OCI-LY7 (cell line): ENCODE measurements at regions not wholly inside any gene's neighbourhood (a gene's known extent, or its start where the extent isn't known, plus 50 kb on each side); places are given as distances from the start of the nearest gene placed in this dataset.

Experiments
- BruUV-seq: library from RNA; stranded (reverse); fragments of 400-500 nt; replicated peaks from 2 replicates; lab custom pipeline; 2021; lab: Mats Ljungman, UMichigan
- CTCF ChIA-PET: fragments of 300-600 bp; sonication (Branson Sonifier 250); formaldehyde crosslinking; loops from one replicate; lab custom pipeline; 2022; ENCODE audit warnings: antibody characterized with exemption; ENCODE audit not compliant: unreplicated experiment; lab: Charles Lee
- POLR2A ChIA-PET: fragments of 300-600 bp; sonication (Branson Sonifier 250); formaldehyde crosslinking; loops from one replicate; lab custom pipeline; 2022; ENCODE audit warnings: antibody characterized with exemption; lab: Charles Lee
- DNase-seq: peaks from one replicate; pipeline ENCODE4 v3.0.0-alpha.2; 2015; ENCODE audit warnings: low spot score
- H2AFZ ChIP-seq: fragments of 200-600 bp; sonication (generic), shearing (Covaris generic); 2 replicates; pipeline ENCODE4 v1.6.1; 2014; ENCODE audit warnings: mild to moderate bottlenecking, antibody characterized with exemption, low read length, moderate library complexity
- H3K27ac ChIP-seq: fragments of 200-600 bp; sonication (generic); 2 replicates; pipeline ENCODE4 v1.5.1; 2014; ENCODE audit warnings: mixed run types, low read depth, mild to moderate bottlenecking, moderate library complexity, low read length, inconsistent platforms; ENCODE audit not compliant: poor library complexity, severe bottlenecking
- H3K36me3 ChIP-seq: fragments of 200-600 bp; sonication (generic); 2 replicates; pipeline ENCODE4 v1.6.1; 2014; ENCODE audit warnings: mild to moderate bottlenecking, antibody characterized with exemption, low read length, moderate library complexity, mixed read lengths; ENCODE audit not compliant: insufficient read depth
- H3K4me1 ChIP-seq: fragments of 200-600 bp; sonication (generic); 2 replicates; pipeline ENCODE4 v1.5.1; 2014; ENCODE audit warnings: mild to moderate bottlenecking, low read length; ENCODE audit not compliant: insufficient read depth, poor library complexity, severe bottlenecking
- H3K4me2 ChIP-seq: fragments of 200-600 bp; sonication (generic); 2 replicates; pipeline ENCODE4 v1.6.1; 2014; ENCODE audit warnings: mild to moderate bottlenecking, low read length
- H3K4me3 ChIP-seq: fragments of 200-600 bp; sonication (generic); 2 replicates; pipeline ENCODE4 v1.5.1; 2014; ENCODE audit warnings: mild to moderate bottlenecking, low read depth, low read length; ENCODE audit not compliant: poor library complexity, severe bottlenecking
- H3K79me2 ChIP-seq: fragments of 200-600 bp; sonication (generic); 2 replicates; pipeline ENCODE4 v1.6.1; 2016; ENCODE audit warnings: low read depth, mild to moderate bottlenecking, low read length, moderate library complexity, mixed read lengths; ENCODE audit not compliant: insufficient read depth
- H3K9me2 ChIP-seq: fragments of 200-600 bp; sonication (generic); 2 replicates; pipeline ENCODE4 v1.6.1; 2016; ENCODE audit warnings: mild to moderate bottlenecking, low read length, mixed read lengths; ENCODE audit not compliant: insufficient read depth
- H3K9me3 ChIP-seq: fragments of 200-600 bp; sonication (generic); 2 replicates; pipeline ENCODE4 v1.6.1; 2014; ENCODE audit warnings: mild to moderate bottlenecking, mixed run types, low read length, mixed read lengths
- H4K20me1 ChIP-seq: fragments of 200-600 bp; sonication (generic); 2 replicates; pipeline ENCODE4 v1.6.1; 2014; ENCODE audit warnings: mild to moderate bottlenecking, antibody characterized with exemption, low read length, moderate library complexity, mixed read lengths; ENCODE audit not compliant: insufficient read depth
- CTCF ChIP-seq: fragments of 200-600 bp; sonication (generic); conservative IDR thresholded peaks from 2 replicates; pipeline ENCODE4 v1.5.1; 2014; ENCODE audit warnings: mild to moderate bottlenecking, antibody characterized with exemption, low read length, moderate library complexity, mixed read lengths
- EZH2phosphoT487 ChIP-seq: fragments of 200-600 bp; sonication (generic); IDR thresholded peaks from 2 replicates; pipeline ENCODE4 v1.6.1; 2018; ENCODE audit warnings: low read depth, borderline replicate concordance, mild to moderate bottlenecking, mixed run types, antibody characterized with exemption, low read length, moderate library complexity, mixed read lengths
- intact Hi-C: fragments of 100-400 bp; cut with micrococcal nuclease; formaldehyde crosslinking; loops from one replicate; pipeline ENCODE4 v1.10.0; 2022; ENCODE audit not compliant: unreplicated experiment

GRCh38 chr16:54444851-54445458, 158.4 kb upstream of the IRX3 start:
- TF ChIP-seq CTCF, result no peak
- no peaks in the 10 kb centered on the region for H3K79me2 ChIP-seq
- H3K4me1 ChIP-seq, result no peaks in the 10 kb centered on the region
- no peak for DNase-seq
- no peaks in the 10 kb centered on the region for H3K36me3 ChIP-seq
- ChIA-PET CTCF (no interaction called here), POLR2A (interaction anchor here (0.6 kb wide), 1 partner anchor 101 kb away, joined by 5 read pairs; no protein-coding TSS in a partner anchor)
- H3K4me3 ChIP-seq, result no peak overlapping the region
- no peak overlapping the region for H3K4me2 ChIP-seq
- no peak overlapping the region for H3K27ac ChIP-seq
- intact Hi-C loops, result no loop called here
- no peaks in the 10 kb centered on the region for H4K20me1 ChIP-seq
- H3K9me3 ChIP-seq, result no peaks in the 10 kb centered on the region
- BruUV-seq, result no TSS peak
- H2AFZ ChIP-seq, result no peak overlapping the region
- H3K9me2 ChIP-seq, result no peaks in the 10 kb centered on the region

GRCh38 chr16:54443839-54444238, 157.3 kb upstream of the IRX3 start:
- H3K9me3 ChIP-seq, result no peaks in the 10 kb centered on the region
- no peaks in the 10 kb centered on the region for H3K36me3 ChIP-seq
- H3K79me2 ChIP-seq, result no peaks in the 10 kb centered on the region
- H4K20me1 ChIP-seq, result no peaks in the 10 kb centered on the region
- intact Hi-C loops, result no loop called here
- H3K4me3 ChIP-seq, result no peak overlapping the region
- no peak overlapping the region for H2AFZ ChIP-seq
- H3K9me2 ChIP-seq, result no peaks in the 10 kb centered on the region
- no peaks in the 10 kb centered on the region for H3K4me1 ChIP-seq
- POLR2A ChIA-PET, result interaction anchor here (0.6 kb wide), 1 partner anchor 594 kb away, joined by 3 read pairs; no protein-coding TSS in a partner anchor
- CTCF ChIA-PET, result no interaction called here
- no peak for TF ChIP-seq CTCF
- H3K4me2 ChIP-seq, result no peak overlapping the region
- H3K27ac ChIP-seq, result no peak overlapping the region
- no TSS peak for BruUV-seq
- DNase-seq, result no peak

GRCh38 chr16:54443352-54443751, 156.8 kb upstream of the IRX3 start:
- ChIA-PET CTCF (no interaction called here), POLR2A (interaction anchor here (0.6 kb wide), 1 partner anchor 594 kb away, joined by 3 read pairs; no protein-coding TSS in a partner anchor)
- Histone ChIP-seq H3K9me2 (no peaks in the 10 kb centered on the region), H3K79me2 (no peaks in the 10 kb centered on the region), H2AFZ (no peak overlapping the region), H4K20me1 (no peaks in the 10 kb centered on the region), H3K36me3 (no peaks in the 10 kb centered on the region), H3K4me1 (no peaks in the 10 kb centered on the region), H3K27ac (no peak overlapping the region), H3K4me3 (no peak overlapping the region), H3K9me3 (no peaks in the 10 kb centered on the region), H3K4me2 (no peak overlapping the region)
- TF ChIP-seq CTCF (no peak), EZH2phosphoT487 (no peak)
- intact Hi-C loops, result no loop called here
- DNase-seq, result no peak
- BruUV-seq, result no TSS peak
